GM12892 (cell line): ENCODE measurements at regions not wholly inside any gene's neighbourhood (a gene's known extent, or its start where the extent isn't known, plus 50 kb on each side); places are given as distances from the start of the nearest gene placed in this dataset.

Source experiments
- POLR2A ChIP-seq: IDR thresholded peaks from 2 replicates; pipeline ENCODE4 v1.6.1; 2011; ENCODE audit warnings: low read depth, low read length, control low read depth
- POLR2AphosphoS5 ChIP-seq: IDR thresholded peaks from 2 replicates; pipeline ENCODE4 v1.6.1; 2011; ENCODE audit warnings: low read depth, low read length, control low read depth
- TAF1 ChIP-seq: IDR thresholded peaks from 2 replicates; pipeline ENCODE4 v1.6.1; 2011; ENCODE audit warnings: low read depth, mild to moderate bottlenecking, control low read depth, low read length, borderline replicate concordance

DNA sequence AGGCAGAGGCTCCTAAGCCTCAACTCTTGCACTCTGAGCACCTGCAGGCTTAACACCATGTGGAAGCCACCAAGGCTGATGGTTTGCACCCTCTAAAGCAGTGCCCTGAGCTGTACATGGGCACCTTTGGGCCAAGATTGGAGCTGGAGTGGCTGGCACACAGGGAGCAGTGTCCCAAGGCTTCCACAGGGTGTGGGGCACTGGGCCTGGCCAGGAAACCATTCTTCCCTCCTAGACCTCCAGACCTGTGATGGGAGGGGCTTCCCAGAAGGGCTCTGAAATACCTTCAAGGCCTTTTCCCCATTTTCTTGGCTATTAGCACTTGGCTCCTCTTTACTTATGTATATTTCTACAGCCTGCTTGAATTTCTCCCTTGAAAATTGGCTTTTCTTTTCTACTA, 67.9 kb upstream of the PPM1J start:
- TF ChIP-seq POLR2A (no peak), POLR2AphosphoS5 (no peak), TAF1 (no peak)
